Hepatocyte (in vitro differentiated cells): ENCODE measurements at regions not wholly inside any gene's neighbourhood (a gene's known extent, or its start where the extent isn't known, plus 50 kb on each side); places are given as distances from the start of the nearest gene placed in this dataset.

Experiments used
- DNase-seq: peaks from one replicate; pipeline ENCODE4 v3.0.0-alpha.2; 2016; ENCODE audit warnings: low spot score
- H2AFZ ChIP-seq: fragments of 200-600 bp; sonication (generic); 2 replicates; pipeline ENCODE4 v1.6.0; 2016; ENCODE audit warnings: antibody characterized with exemption, mild to moderate bottlenecking
- H3K27ac ChIP-seq: fragments of 200-600 bp; sonication (generic); 2 replicates; pipeline ENCODE4 v1.5.1; 2016; ENCODE audit warnings: mild to moderate bottlenecking
- H3K27me3 ChIP-seq: fragments of 200-600 bp; sonication (generic); 2 replicates; pipeline ENCODE4 v1.6.1; 2016
- H3K36me3 ChIP-seq: fragments of 200-600 bp; sonication (generic); replicated peaks from 2 replicates; pipeline ENCODE4 v1.5.1; 2016; ENCODE audit warnings: low read depth; ENCODE audit not compliant: insufficient read depth
- H3K4me1 ChIP-seq: fragments of 200-600 bp; sonication (generic); 2 replicates; pipeline ENCODE4 v1.5.1; 2016; ENCODE audit warnings: mild to moderate bottlenecking, moderate library complexity; ENCODE audit not compliant: insufficient read depth
- H3K4me2 ChIP-seq: fragments of 200-600 bp; sonication (generic); 2 replicates; pipeline ENCODE4 v1.6.0; 2016
- H3K4me3 ChIP-seq: fragments of 200-600 bp; sonication (generic); 2 replicates; pipeline ENCODE4 v1.5.1; 2016; ENCODE audit warnings: mild to moderate bottlenecking
- H3K79me2 ChIP-seq: fragments of 200-600 bp; sonication (generic); 2 replicates; pipeline ENCODE4 v1.6.0; 2017; ENCODE audit warnings: mild to moderate bottlenecking
- H3K9me2 ChIP-seq: fragments of 200-600 bp; sonication (generic); replicated peaks from 2 replicates; pipeline ENCODE4 v1.6.0; 2017; ENCODE audit warnings: mild to moderate bottlenecking; ENCODE audit not compliant: insufficient read depth
- H3K9me3 ChIP-seq: fragments of 200-600 bp; sonication (generic); 2 replicates; pipeline ENCODE4 v1.5.1; 2016; ENCODE audit warnings: low read depth, mild to moderate bottlenecking
- H4K20me1 ChIP-seq: fragments of 200-600 bp; sonication (generic); 2 replicates; pipeline ENCODE4 v1.6.0; 2016; ENCODE audit warnings: mild to moderate bottlenecking; ENCODE audit not compliant: insufficient read depth, poor library complexity, severe bottlenecking
- EZH2 ChIP-seq: fragments of 200-600 bp; sonication (generic); IDR thresholded peaks from 2 replicates; pipeline ENCODE4 v1.6.1; 2016; ENCODE audit warnings: antibody characterized with exemption, mild to moderate bottlenecking, borderline replicate concordance
- EZH2phosphoT487 ChIP-seq: fragments of 200-600 bp; sonication (generic); IDR thresholded peaks from one replicate; pipeline ENCODE4 v1.6.1; 2018; ENCODE audit warnings: antibody characterized with exemption, mild to moderate bottlenecking, low read depth, moderate library complexity; ENCODE audit not compliant: unreplicated experiment, severe bottlenecking
- WGBS: methylation state at CpG from one replicate; pipeline ENCODE4 v1.1.6; 2016; ENCODE audit warnings: low lambda C conversion rate; ENCODE audit errors: missing lambda C conversion rate; 5-methylcytosine and 5-hydroxymethylcytosine counted together
- TF ChIP-seq, protein P1 (sequence below): fragments of 200-600 bp; sonication (generic); IDR thresholded peaks from 2 replicates; pipeline ENCODE4 v1.5.1; 2016; ENCODE audit warnings: antibody characterized with exemption, mild to moderate bottlenecking; ENCODE audit not compliant: poor library complexity

DNA sequence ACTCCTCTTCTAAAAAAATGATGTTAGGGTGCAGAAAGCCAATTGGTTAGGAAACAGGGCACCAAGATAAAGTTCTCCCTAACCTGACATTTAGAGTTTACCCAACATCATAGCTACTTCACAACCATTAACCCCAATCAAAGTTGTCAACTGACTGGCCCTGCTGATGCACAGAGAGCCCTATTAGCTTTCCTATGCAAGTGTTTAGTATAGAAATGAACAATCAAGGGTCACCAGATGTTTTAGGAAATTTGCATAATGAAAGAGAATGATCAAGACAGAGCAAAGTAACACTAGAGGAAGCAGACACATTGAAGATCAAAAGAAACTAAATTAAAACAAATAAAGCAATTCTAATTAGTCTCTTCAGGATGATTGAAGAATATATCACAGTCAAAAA lies 64.2 kb upstream of the DCC start:
- Histone ChIP-seq H3K27ac (no peak overlapping the region), H2AFZ (no peak overlapping the region), H3K36me3 (no peaks in the 10 kb centered on the region), H3K4me3 (no peak overlapping the region), H4K20me1 (no peaks in the 10 kb centered on the region), H3K9me3 (no peaks in the 10 kb centered on the region), H3K27me3 (no peaks in the 10 kb centered on the region), H3K4me1 (no peaks in the 10 kb centered on the region), H3K79me2 (no peaks in the 10 kb centered on the region), H3K9me2 (no peaks in the 10 kb centered on the region), H3K4me2 (no peak overlapping the region)
- TF ChIP-seq, protein P1, sequence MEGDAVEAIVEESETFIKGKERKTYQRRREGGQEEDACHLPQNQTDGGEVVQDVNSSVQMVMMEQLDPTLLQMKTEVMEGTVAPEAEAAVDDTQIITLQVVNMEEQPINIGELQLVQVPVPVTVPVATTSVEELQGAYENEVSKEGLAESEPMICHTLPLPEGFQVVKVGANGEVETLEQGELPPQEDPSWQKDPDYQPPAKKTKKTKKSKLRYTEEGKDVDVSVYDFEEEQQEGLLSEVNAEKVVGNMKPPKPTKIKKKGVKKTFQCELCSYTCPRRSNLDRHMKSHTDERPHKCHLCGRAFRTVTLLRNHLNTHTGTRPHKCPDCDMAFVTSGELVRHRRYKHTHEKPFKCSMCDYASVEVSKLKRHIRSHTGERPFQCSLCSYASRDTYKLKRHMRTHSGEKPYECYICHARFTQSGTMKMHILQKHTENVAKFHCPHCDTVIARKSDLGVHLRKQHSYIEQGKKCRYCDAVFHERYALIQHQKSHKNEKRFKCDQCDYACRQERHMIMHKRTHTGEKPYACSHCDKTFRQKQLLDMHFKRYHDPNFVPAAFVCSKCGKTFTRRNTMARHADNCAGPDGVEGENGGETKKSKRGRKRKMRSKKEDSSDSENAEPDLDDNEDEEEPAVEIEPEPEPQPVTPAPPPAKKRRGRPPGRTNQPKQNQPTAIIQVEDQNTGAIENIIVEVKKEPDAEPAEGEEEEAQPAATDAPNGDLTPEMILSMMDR = no peak
- TF ChIP-seq EZH2 = no peak
- TF ChIP-seq EZH2phosphoT487 = no peak
- DNase-seq = no peak

DNA sequence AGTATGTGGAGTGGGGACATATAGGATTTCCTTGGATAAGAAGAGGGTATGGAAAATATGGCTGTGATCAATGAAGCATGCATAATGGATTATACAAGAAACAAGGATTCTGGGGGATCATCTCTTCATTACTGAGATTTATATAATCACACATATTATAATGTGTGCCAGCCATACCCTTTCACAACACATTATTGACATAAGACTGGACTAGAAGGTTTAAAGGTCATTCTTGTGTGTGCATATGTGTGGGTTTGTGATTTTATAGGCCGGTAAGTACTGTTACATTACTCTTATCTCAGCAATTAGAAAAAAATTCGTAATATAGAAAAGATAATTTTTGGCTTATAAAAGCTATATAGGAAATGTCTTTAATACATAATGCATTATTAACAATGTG lies 62.2 kb upstream of the DCC start:
- no peaks in the 10 kb centered on the region for H3K9me2 ChIP-seq
- H3K79me2 ChIP-seq = no peaks in the 10 kb centered on the region
- H3K4me3 ChIP-seq = no peak overlapping the region
- no peak overlapping the region for H3K4me2 ChIP-seq
- DNase-seq = no peak
- H3K27me3 ChIP-seq = no peaks in the 10 kb centered on the region
- no peak overlapping the region for H2AFZ ChIP-seq
- no peaks in the 10 kb centered on the region for H3K4me1 ChIP-seq
- WGBS = 59% methylated on average over 2 of the region's 2 CpGs
- no peaks in the 10 kb centered on the region for H3K9me3 ChIP-seq
- H3K36me3 ChIP-seq = no peaks in the 10 kb centered on the region
- H3K27ac ChIP-seq = no peak overlapping the region
- no peaks in the 10 kb centered on the region for H4K20me1 ChIP-seq
- no peak for TF ChIP-seq EZH2
- TF ChIP-seq EZH2phosphoT487 = no peak
- TF ChIP-seq, protein P1 = no peak

DNA sequence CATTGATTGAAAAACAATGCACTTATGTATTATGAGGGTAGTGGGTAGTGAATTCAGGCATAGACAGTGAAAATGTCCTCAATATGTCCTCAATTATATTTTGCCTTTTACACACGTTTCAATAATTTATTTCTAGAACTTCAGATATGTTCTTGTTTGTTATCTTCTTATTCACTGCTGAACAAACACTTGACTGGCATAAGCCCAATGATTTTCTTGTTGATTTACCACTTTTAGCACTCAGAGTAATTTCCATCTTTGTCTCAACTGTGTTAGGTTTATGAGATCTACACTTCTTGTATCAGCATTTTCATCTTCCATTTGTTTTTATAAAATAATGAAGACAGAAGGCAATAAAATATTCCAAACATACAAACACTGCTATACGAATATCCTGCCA lies 61.8 kb upstream of the DCC start:
- DNase-seq = no peak
- Histone ChIP-seq H3K4me2 (no peak overlapping the region), H3K4me3 (no peak overlapping the region), H3K27ac (no peak overlapping the region), H4K20me1 (no peaks in the 10 kb centered on the region), H3K79me2 (no peaks in the 10 kb centered on the region), H3K4me1 (no peaks in the 10 kb centered on the region), H2AFZ (no peak overlapping the region), H3K36me3 (no peaks in the 10 kb centered on the region), H3K27me3 (no peaks in the 10 kb centered on the region), H3K9me3 (no peaks in the 10 kb centered on the region), H3K9me2 (no peaks in the 10 kb centered on the region)
- WGBS = 60% methylated on average over 2 of the region's 2 CpGs
- TF ChIP-seq, protein P1 = no peak
- TF ChIP-seq EZH2phosphoT487 = no peak
- no peak for TF ChIP-seq EZH2

DNA sequence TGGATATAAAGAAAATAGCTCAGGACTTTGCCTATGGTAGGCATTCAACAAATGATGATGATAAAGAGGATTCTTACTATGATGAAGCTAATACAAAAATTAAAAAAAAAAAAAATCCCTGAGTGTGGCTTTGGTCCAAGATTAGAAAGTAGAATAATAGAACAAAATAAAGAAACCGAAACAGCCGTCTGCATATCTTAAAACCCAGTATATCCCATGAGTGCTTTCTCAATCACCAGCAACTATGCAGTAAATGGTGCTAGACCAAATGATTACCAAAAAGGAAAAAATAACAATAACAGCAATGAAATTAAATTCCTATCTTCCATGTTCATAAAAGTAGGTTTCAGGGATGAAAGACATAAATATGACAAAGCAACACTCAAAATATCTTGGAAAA lies 59.3 kb upstream of the DCC start:
- H4K20me1 ChIP-seq = no peaks in the 10 kb centered on the region
- no peak for TF ChIP-seq EZH2phosphoT487
- no peak for TF ChIP-seq EZH2
- TF ChIP-seq, protein P1 = no peak
- no peaks in the 10 kb centered on the region for H3K9me2 ChIP-seq
- H3K4me2 ChIP-seq = no peak overlapping the region
- H2AFZ ChIP-seq = no peak overlapping the region
- H3K4me1 ChIP-seq = no peaks in the 10 kb centered on the region
- no peaks in the 10 kb centered on the region for H3K36me3 ChIP-seq
- no peak for DNase-seq
- 96% methylated on average over 2 of the region's 2 CpGs for WGBS
- H3K27me3 ChIP-seq = no peaks in the 10 kb centered on the region
- H3K4me3 ChIP-seq = no peak overlapping the region
- H3K9me3 ChIP-seq = no peaks in the 10 kb centered on the region
- H3K79me2 ChIP-seq = no peaks in the 10 kb centered on the region
- H3K27ac ChIP-seq = no peak overlapping the region
